ENCODE measurements at regions not wholly inside any gene's neighbourhood (a gene's known extent, or its start where the extent isn't known, plus 50 kb on each side); places are given as distances from the start of the nearest gene placed in this dataset.
"Not testable (repeated sequence)": the region's sequence is repeated elsewhere in the genome, so short reads cannot be mapped to it uniquely, and the experiment has no call there.

DNA sequence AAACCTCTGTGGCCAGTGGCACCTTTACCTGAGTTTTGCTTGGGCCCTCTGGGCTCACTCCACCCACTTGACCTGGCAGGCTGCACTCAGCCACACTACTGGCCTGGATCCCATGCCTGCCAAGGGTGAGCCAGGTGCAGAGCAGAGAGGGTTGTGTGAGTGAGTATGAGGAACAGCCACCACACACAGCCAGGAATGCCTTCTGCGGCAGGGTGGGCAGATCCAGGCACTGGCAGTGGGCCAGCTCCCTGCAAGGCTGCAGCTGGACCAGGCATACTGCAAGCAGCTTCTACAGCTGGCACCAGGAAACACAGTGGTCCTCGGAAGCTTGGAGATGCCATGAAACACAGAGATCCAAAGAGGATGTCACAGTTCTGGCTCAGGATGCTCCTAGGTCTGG is 570.1 kb upstream of the ACTRT1 start:
- Histone ChIP-seq H3K27ac (no peak overlapping the region), H3K9me3 (ENCODE audit: low read depth, low read length) (no peaks in the 10 kb centered on the region), H3K36me3 (ENCODE audit: insufficient read depth, low read length) (no peaks in the 10 kb centered on the region), H3K4me3 (no peak overlapping the region), H3K9ac (ENCODE audit: insufficient read length) (no peak overlapping the region)
- no peak for DNase-seq (ENCODE audit: low read depth, low spot score)
- TF ChIP-seq FOXP2 (optimal IDR thresholded peaks at IDR 0.05; ENCODE audit: control extremely low read depth, extremely low read length, insufficient read depth) (no peak), POLR2AphosphoS5 (IDR thresholded peaks at IDR 0.05; ENCODE audit: borderline replicate concordance, low read depth, low read length) (no peak), EZH2 (IDR thresholded peaks at IDR 0.05) (no peak)

DNA sequence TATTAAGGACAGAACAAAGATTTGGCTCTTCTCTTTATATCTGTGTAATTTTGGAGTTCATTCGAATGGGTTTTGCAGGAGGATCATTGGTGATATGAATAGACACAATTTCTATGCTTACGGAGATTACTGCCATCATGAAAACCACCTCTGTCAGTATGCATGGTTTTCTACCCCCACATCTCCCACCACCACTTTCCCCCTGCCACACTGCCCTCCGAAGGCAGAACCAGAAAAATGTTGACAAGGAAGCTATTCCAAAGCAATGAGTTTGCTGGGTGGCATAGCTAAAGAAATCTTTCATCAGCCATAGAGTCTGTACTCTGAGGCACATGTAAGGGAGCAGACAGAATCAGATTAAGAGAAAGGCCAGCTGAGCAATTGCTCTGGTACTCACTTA is 567.3 kb upstream of the ACTRT1 start:
- Histone ChIP-seq H3K4me3 (no peak overlapping the region), H3K9ac (ENCODE audit: insufficient read length) (no peak overlapping the region), H3K27ac (no peak overlapping the region), H3K36me3 (ENCODE audit: insufficient read depth, low read length) (no peaks in the 10 kb centered on the region), H3K9me3 (ENCODE audit: low read depth, low read length) (no peaks in the 10 kb centered on the region)
- TF ChIP-seq FOXP2 (optimal IDR thresholded peaks at IDR 0.05; ENCODE audit: control extremely low read depth, extremely low read length, insufficient read depth) (no peak), POLR2AphosphoS5 (IDR thresholded peaks at IDR 0.05; ENCODE audit: borderline replicate concordance, low read depth, low read length) (no peak), EZH2 (IDR thresholded peaks at IDR 0.05) (no peak)
- DNase-seq (ENCODE audit: low read depth, low spot score) = no peak

DNA sequence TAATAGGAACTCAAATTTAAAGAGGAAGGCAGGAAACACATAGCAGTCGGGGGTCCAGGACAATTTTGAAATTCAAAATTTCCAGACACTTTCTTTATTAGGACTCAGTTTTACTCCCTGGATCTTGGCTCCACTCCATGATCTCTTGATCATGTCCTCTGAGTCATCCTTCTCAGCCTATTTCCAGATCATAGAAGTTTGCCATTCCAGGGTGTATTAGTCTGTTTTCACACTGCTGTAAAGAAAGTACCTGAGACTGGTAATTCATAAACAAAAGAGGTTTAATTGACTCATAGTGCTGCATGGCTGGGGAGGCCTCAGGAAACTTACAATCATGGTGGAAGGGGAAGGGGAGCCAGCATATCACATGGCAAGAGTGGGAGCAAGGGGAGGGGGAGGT is 564.7 kb upstream of the ACTRT1 start:
- TF ChIP-seq POLR2AphosphoS5 (IDR thresholded peaks at IDR 0.05; ENCODE audit: borderline replicate concordance, low read depth, low read length) (no peak), EZH2 (IDR thresholded peaks at IDR 0.05) (no peak), FOXP2 (optimal IDR thresholded peaks at IDR 0.05; ENCODE audit: control extremely low read depth, extremely low read length, insufficient read depth) (no peak)
- Histone ChIP-seq H3K4me3 (no peak overlapping the region), H3K9ac (ENCODE audit: insufficient read length) (no peak overlapping the region), H3K27ac (no peak overlapping the region), H3K9me3 (ENCODE audit: low read depth, low read length) (no peaks in the 10 kb centered on the region), H3K36me3 (ENCODE audit: insufficient read depth, low read length) (no peaks in the 10 kb centered on the region)
- no peak for DNase-seq (ENCODE audit: low read depth, low spot score)

DNA sequence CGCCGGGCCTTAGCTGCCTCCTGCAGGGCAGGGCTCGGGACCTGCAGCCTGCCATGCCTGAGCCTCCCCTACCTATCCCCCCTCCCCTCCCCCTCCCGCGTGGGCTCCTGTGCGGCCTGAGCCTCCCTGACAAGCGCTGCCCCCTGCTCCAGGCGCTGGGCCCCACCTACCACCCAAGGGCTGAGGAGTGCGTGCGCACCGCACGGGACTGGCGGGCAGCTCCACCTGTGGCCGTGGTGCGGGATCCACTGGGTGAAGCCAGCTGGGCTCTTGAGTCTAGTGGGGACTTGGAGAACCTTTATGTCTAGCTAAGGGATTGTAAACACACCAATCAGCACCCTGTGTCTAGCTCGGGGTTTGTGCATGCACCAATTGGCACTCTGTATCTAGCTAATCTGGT is 554.6 kb upstream of the ACTRT1 start:
- H3K36me3 ChIP-seq (ENCODE audit: insufficient read depth, low read length); H3K4me3 ChIP-seq; DNase-seq (ENCODE audit: low read depth, low spot score); H3K9ac ChIP-seq (ENCODE audit: insufficient read length); H3K27ac ChIP-seq; H3K9me3 ChIP-seq (ENCODE audit: low read depth, low read length): not testable (repeated sequence)

DNA sequence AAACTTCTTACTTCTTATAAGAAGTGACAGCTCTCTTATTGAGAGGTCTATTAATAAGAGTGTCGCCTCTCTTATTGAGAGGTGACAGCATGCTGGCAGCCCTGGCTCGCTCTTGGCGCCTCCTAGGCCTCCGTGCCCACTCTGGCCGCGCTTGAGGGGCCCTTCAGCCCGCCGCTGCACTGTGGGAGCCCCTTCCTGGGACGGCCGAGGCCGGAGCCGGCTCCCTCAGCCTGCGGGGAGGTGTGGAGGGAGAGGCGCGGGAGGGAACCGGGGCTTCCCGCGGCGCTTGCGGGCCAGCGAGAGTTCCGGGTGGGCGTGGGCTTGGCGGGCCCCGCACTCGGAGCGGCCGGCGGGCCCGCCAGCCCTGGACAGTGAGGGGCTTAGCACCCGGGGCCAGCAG is 554.2 kb upstream of the ACTRT1 start:
- H3K27ac ChIP-seq; H3K36me3 ChIP-seq (ENCODE audit: insufficient read depth, low read length); H3K9me3 ChIP-seq (ENCODE audit: low read depth, low read length); H3K4me3 ChIP-seq; DNase-seq (ENCODE audit: low read depth, low spot score); H3K9ac ChIP-seq (ENCODE audit: insufficient read length): not testable (repeated sequence)

DNA sequence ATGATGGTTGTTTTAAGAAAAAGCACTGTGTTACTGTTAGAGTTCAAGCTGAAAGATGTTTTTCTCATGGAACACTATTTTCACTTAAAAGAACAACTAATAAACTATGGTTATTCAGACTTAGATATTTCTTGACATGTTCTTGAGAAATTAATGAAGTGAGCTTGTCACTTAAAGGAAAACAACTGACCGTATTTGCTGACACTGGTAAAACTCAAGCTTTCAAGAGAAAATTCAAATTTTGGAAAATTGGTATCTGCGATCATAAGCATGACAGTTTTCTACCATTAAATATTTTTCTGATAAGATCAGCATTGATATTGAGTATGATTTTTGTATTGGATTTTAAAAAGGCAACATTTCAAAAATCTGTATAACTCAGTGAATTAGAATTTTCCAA is 549.5 kb upstream of the ACTRT1 start:
- Histone ChIP-seq H3K9me3 (ENCODE audit: low read depth, low read length) (no peaks in the 10 kb centered on the region), H3K36me3 (ENCODE audit: insufficient read depth, low read length) (no peaks in the 10 kb centered on the region), H3K27ac (no peak overlapping the region), H3K9ac (ENCODE audit: insufficient read length) (no peak overlapping the region), H3K4me3 (no peak overlapping the region)
- no peak for DNase-seq (ENCODE audit: low read depth, low spot score)
- TF ChIP-seq EZH2 (IDR thresholded peaks at IDR 0.05) = no peak
- no peak for TF ChIP-seq FOXP2 (optimal IDR thresholded peaks at IDR 0.05; ENCODE audit: control extremely low read depth, extremely low read length, insufficient read depth)
- TF ChIP-seq POLR2AphosphoS5 (IDR thresholded peaks at IDR 0.05; ENCODE audit: borderline replicate concordance, low read depth, low read length) = no peak

DNA sequence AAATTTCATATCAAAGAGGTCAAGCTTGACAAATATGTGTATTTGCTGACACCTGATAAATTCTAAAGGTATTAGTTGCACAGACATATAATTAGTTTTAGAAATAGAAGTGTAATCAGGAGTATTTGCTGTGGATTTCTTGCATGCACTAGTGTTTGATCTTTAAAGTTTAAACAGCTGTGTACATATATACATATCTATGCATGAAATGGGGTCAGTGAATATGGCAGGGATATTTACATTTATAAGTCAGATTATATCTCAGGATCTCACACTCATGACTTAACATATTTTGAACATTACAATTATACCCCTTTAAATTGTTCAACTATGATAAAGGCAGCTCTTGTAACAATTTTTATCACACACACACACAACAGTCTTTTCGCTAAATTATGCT is 547.4 kb upstream of the ACTRT1 start:
- H3K36me3 ChIP-seq (ENCODE audit: insufficient read depth, low read length) = no peaks in the 10 kb centered on the region
- no peaks in the 10 kb centered on the region for H3K9me3 ChIP-seq (ENCODE audit: low read depth, low read length)
- H3K9ac ChIP-seq (ENCODE audit: insufficient read length) = no peak overlapping the region
- H3K27ac ChIP-seq = no peak overlapping the region
- H3K4me3 ChIP-seq = no peak overlapping the region
- DNase-seq (ENCODE audit: low read depth, low spot score) = no peak
- no peak for TF ChIP-seq POLR2AphosphoS5 (IDR thresholded peaks at IDR 0.05; ENCODE audit: borderline replicate concordance, low read depth, low read length)
- no peak for TF ChIP-seq FOXP2 (optimal IDR thresholded peaks at IDR 0.05; ENCODE audit: control extremely low read depth, extremely low read length, insufficient read depth)
- no peak for TF ChIP-seq EZH2 (IDR thresholded peaks at IDR 0.05)

DNA sequence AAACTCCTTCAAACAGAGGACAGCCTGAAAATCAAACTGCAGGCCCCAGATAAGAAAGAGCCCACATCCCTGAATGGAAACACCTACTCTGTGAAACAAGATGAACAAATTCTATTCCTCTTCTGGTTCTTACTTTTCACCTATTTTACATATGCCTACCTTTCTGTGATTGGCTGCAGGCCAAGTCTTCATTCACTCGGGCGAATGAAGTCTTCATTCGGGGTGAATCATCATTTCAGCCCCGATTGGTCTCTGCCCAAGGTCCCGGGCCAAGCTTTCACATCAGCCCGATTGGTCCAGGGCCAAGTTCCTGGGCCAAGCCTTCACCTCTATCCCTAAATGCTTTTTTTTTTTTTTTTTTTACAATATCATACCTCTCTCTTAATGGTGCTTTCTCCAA is 529.8 kb upstream of the ACTRT1 start:
- Histone ChIP-seq H3K9ac (ENCODE audit: insufficient read length) (no peak overlapping the region), H3K4me3 (no peak overlapping the region), H3K36me3 (ENCODE audit: insufficient read depth, low read length) (no peaks in the 10 kb centered on the region), H3K9me3 (ENCODE audit: low read depth, low read length) (no peaks in the 10 kb centered on the region), H3K27ac (no peak overlapping the region)
- no peak for DNase-seq (ENCODE audit: low read depth, low spot score)
- TF ChIP-seq FOXP2 (optimal IDR thresholded peaks at IDR 0.05; ENCODE audit: control extremely low read depth, extremely low read length, insufficient read depth) = no peak
- TF ChIP-seq EZH2 (IDR thresholded peaks at IDR 0.05) = no peak
- TF ChIP-seq POLR2AphosphoS5 (IDR thresholded peaks at IDR 0.05; ENCODE audit: borderline replicate concordance, low read depth, low read length) = no peak

DNA sequence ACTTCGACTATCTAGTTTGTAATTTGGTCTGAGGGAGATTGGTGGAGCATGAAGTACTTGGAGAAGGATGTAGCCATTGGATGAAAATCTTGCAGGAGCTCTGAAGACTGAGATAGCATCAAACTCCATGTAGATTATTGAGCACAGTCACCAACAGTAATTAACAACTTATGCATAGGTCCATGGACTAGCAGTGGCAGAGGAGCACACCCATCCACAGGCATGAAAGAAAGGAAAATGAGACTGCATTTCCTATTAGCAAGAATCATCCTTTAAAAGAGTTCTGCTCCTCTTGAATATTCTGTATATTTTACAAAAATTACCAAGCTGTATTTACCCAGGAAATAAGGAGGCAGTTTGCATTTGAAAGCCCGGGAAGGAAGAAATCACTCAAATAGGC is 529.4 kb upstream of the ACTRT1 start:
- Histone ChIP-seq H3K4me3 (no peak overlapping the region), H3K36me3 (ENCODE audit: insufficient read depth, low read length) (no peaks in the 10 kb centered on the region), H3K27ac (no peak overlapping the region), H3K9ac (ENCODE audit: insufficient read length) (no peak overlapping the region), H3K9me3 (ENCODE audit: low read depth, low read length) (no peaks in the 10 kb centered on the region)
- TF ChIP-seq FOXP2 (optimal IDR thresholded peaks at IDR 0.05; ENCODE audit: control extremely low read depth, extremely low read length, insufficient read depth) = no peak
- TF ChIP-seq EZH2 (IDR thresholded peaks at IDR 0.05) = no peak
- no peak for TF ChIP-seq POLR2AphosphoS5 (IDR thresholded peaks at IDR 0.05; ENCODE audit: borderline replicate concordance, low read depth, low read length)
- DNase-seq (ENCODE audit: low read depth, low spot score) = no peak

All from SK-N-MC (cell line).